GM23338 (cell line): ENCODE measurements at regions not wholly inside any gene's neighbourhood (a gene's known extent, or its start where the extent isn't known, plus 50 kb on each side); places are given as distances from the start of the nearest gene placed in this dataset.

Experiments
- ATAC-seq: fragments of 200-7000 bp; cut with Tn5 transposase; 3 replicates; pipeline ENCODE4 v1.9.1; 2020
- DNase-seq: peaks from one replicate; pipeline ENCODE4 v3.0.0-alpha.2; 2015; ENCODE audit warnings: low spot score
- H2AFZ ChIP-seq: fragments of 200-600 bp; sonication (generic); 2 replicates; pipeline ENCODE4 v1.8.0; 2016; ENCODE audit warnings: antibody characterized with exemption, mild to moderate bottlenecking, moderate library complexity
- H3F3A ChIP-seq: fragments of 200-600 bp; sonication (generic); replicated peaks from 2 replicates; pipeline ENCODE4 v1.8.0; 2017; ENCODE audit warnings: antibody characterized with exemption, mixed run types, low read depth
- H3K27ac ChIP-seq: fragments of 200-600 bp; sonication (generic); 2 replicates; pipeline ENCODE4 v1.6.1; 2016; ENCODE audit warnings: low read depth
- H3K27me3 ChIP-seq: fragments of 200-600 bp; sonication (generic); 2 replicates; pipeline ENCODE4 v1.8.0; 2016; ENCODE audit warnings: mild to moderate bottlenecking, mixed run types, moderate library complexity; ENCODE audit not compliant: insufficient read depth
- H3K36me3 ChIP-seq: fragments of 200-600 bp; sonication (generic); 2 replicates; pipeline ENCODE4 v1.8.0; 2016; ENCODE audit warnings: mild to moderate bottlenecking; ENCODE audit not compliant: insufficient read depth
- H3K4me1 ChIP-seq: fragments of 200-600 bp; sonication (generic); 2 replicates; pipeline ENCODE4 v1.8.0; 2016; ENCODE audit warnings: mild to moderate bottlenecking, moderate library complexity; ENCODE audit not compliant: insufficient read depth
- H3K4me2 ChIP-seq: fragments of 200-600 bp; sonication (generic); 2 replicates; pipeline ENCODE4 v1.7.1; 2017; ENCODE audit warnings: mixed run types
- H3K4me3 ChIP-seq: fragments of 200-600 bp; sonication (generic); 2 replicates; pipeline ENCODE4 v1.6.1; 2016; ENCODE audit warnings: mixed run types
- H3K79me2 ChIP-seq: fragments of 200-600 bp; sonication (generic); replicated peaks from 2 replicates; pipeline ENCODE4 v1.8.0; 2017; ENCODE audit warnings: mild to moderate bottlenecking; ENCODE audit not compliant: insufficient read depth
- H3K9me2 ChIP-seq: fragments of 200-600 bp; sonication (generic); 2 replicates; pipeline ENCODE4 v1.8.0; 2017; ENCODE audit not compliant: insufficient read depth
- H4K20me1 ChIP-seq: fragments of 200-600 bp; sonication (generic); replicated peaks from 2 replicates; pipeline ENCODE4 v1.8.0; 2017; ENCODE audit warnings: mild to moderate bottlenecking; ENCODE audit not compliant: insufficient read depth
- H3K27ac Mint-ChIP-seq: 2 replicates; pipeline ENCODE4 v1.8.0; 2020; ENCODE audit warnings: inconsistent platforms, mild to moderate bottlenecking, moderate library complexity, mixed read lengths
- H3K27me3 Mint-ChIP-seq: 3 replicates; pipeline ENCODE4 v1.8.0; 2022; ENCODE audit warnings: low read depth, mild to moderate bottlenecking, moderate library complexity, mixed read lengths, inconsistent platforms; ENCODE audit not compliant: insufficient read depth, poor library complexity
- H3K36me3 Mint-ChIP-seq: 3 replicates; pipeline ENCODE4 v1.8.0; 2021; ENCODE audit warnings: low read depth, mild to moderate bottlenecking, inconsistent platforms, moderate library complexity, mixed read lengths
- H3K4me1 Mint-ChIP-seq: 3 replicates; pipeline ENCODE4 v1.8.0; 2020; ENCODE audit warnings: mild to moderate bottlenecking, inconsistent platforms, mixed read lengths
- H3K4me3 Mint-ChIP-seq: 3 replicates; pipeline ENCODE4 v1.8.0; 2021; ENCODE audit warnings: moderate library complexity, mild to moderate bottlenecking, inconsistent platforms, mixed read lengths
- H3K9me3 Mint-ChIP-seq: 3 replicates; pipeline ENCODE4 v1.8.0; 2020; ENCODE audit warnings: moderate library complexity, mild to moderate bottlenecking, inconsistent platforms, mixed read lengths
- CREB1 ChIP-seq: fragments of 250-450 bp; sonication (Bioruptor Pico); IDR thresholded peaks from 2 replicates; pipeline ENCODE4 v1.5.0; 2020; ENCODE audit warnings: low read depth, mild to moderate bottlenecking, moderate library complexity
- EZH2 ChIP-seq: fragments of 200-600 bp; sonication (generic); IDR thresholded peaks from one replicate; pipeline ENCODE4 v1.8.0; 2017; ENCODE audit warnings: antibody characterized with exemption, mild to moderate bottlenecking, low read depth; ENCODE audit not compliant: unreplicated experiment
- NANOG ChIP-seq: IDR thresholded peaks from 2 replicates; pipeline ENCODE4 v1.6.1; 2016; ENCODE audit warnings: antibody characterized with exemption, borderline replicate concordance
- STAT1 ChIP-seq: IDR thresholded peaks from one replicate; pipeline ENCODE4 v1.6.1; 2016; ENCODE audit warnings: antibody characterized with exemption; ENCODE audit not compliant: unreplicated experiment
- TF ChIP-seq, protein P1 (sequence below): IDR thresholded peaks from 2 replicates; pipeline ENCODE4 v1.6.1; 2016; ENCODE audit warnings: antibody characterized with exemption
- TF ChIP-seq, protein P2 (sequence below): fragments of 250-450 bp; sonication (Bioruptor Pico); IDR thresholded peaks from 2 replicates; pipeline ENCODE4 v1.5.0; 2020; ENCODE audit warnings: mild to moderate bottlenecking, moderate library complexity

- Mint-ChIP-seq H3K27me3 (no peaks in the 10 kb centered on the region), H3K9me3 (no peaks in the 10 kb centered on the region), H3K36me3 (no peaks in the 10 kb centered on the region), H3K27ac (no peak overlapping the region), H3K4me3 (no peak overlapping the region), H3K4me1 (peaks cover 18% of the 10 kb centered on the region; the same call in 2 of the 3 replicates)
- Histone ChIP-seq H3K79me2 (no peaks in the 10 kb centered on the region), H3K27me3 (no peaks in the 10 kb centered on the region), H4K20me1 (no peaks in the 10 kb centered on the region), H3K9me2 (no peaks in the 10 kb centered on the region), H3K4me2 (no peak overlapping the region), H2AFZ (no peak overlapping the region), H3K4me3 (no peak overlapping the region), H3K4me1 (0 out of 2 replicates have a peak, but pooled peaks cover 7% of the 10 kb centered on the region), H3K27ac (no peak overlapping the region), H3F3A (no peaks in the 10 kb centered on the region), H3K36me3 (no peaks in the 10 kb centered on the region)
- TF ChIP-seq, protein P1, sequence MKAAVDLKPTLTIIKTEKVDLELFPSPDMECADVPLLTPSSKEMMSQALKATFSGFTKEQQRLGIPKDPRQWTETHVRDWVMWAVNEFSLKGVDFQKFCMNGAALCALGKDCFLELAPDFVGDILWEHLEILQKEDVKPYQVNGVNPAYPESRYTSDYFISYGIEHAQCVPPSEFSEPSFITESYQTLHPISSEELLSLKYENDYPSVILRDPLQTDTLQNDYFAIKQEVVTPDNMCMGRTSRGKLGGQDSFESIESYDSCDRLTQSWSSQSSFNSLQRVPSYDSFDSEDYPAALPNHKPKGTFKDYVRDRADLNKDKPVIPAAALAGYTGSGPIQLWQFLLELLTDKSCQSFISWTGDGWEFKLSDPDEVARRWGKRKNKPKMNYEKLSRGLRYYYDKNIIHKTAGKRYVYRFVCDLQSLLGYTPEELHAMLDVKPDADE = no peak
- TF ChIP-seq STAT1 = no peak
- DNase-seq (no peak), ATAC-seq (no peak)
These were observed 206.8 kb downstream of the CHRDL1 start for GRCh38 chrX:110588853-110589252.

GRCh38 chrX:110600745-110601310, 194.8 kb downstream of the CHRDL1 start:
- Histone ChIP-seq H3K27ac (no peak overlapping the region), H4K20me1 (no peaks in the 10 kb centered on the region), H3K4me3 (no peak overlapping the region), H3K4me1 (no peaks in the 10 kb centered on the region), H3K9me2 (no peaks in the 10 kb centered on the region), H2AFZ (no peak overlapping the region), H3K27me3 (no peaks in the 10 kb centered on the region), H3K36me3 (no peaks in the 10 kb centered on the region), H3F3A (no peaks in the 10 kb centered on the region), H3K4me2 (no peak overlapping the region), H3K79me2 (no peaks in the 10 kb centered on the region)
- H3K9me3 Mint-ChIP-seq = peaks cover 22% of the 10 kb centered on the region
- H3K27me3 Mint-ChIP-seq = peaks cover 2% of the 10 kb centered on the region
- TF ChIP-seq CREB1 (CRISPR knock-in tag) = no peak
- TF ChIP-seq NANOG = no peak
- no peak for TF ChIP-seq EZH2
- TF ChIP-seq, protein P2, sequence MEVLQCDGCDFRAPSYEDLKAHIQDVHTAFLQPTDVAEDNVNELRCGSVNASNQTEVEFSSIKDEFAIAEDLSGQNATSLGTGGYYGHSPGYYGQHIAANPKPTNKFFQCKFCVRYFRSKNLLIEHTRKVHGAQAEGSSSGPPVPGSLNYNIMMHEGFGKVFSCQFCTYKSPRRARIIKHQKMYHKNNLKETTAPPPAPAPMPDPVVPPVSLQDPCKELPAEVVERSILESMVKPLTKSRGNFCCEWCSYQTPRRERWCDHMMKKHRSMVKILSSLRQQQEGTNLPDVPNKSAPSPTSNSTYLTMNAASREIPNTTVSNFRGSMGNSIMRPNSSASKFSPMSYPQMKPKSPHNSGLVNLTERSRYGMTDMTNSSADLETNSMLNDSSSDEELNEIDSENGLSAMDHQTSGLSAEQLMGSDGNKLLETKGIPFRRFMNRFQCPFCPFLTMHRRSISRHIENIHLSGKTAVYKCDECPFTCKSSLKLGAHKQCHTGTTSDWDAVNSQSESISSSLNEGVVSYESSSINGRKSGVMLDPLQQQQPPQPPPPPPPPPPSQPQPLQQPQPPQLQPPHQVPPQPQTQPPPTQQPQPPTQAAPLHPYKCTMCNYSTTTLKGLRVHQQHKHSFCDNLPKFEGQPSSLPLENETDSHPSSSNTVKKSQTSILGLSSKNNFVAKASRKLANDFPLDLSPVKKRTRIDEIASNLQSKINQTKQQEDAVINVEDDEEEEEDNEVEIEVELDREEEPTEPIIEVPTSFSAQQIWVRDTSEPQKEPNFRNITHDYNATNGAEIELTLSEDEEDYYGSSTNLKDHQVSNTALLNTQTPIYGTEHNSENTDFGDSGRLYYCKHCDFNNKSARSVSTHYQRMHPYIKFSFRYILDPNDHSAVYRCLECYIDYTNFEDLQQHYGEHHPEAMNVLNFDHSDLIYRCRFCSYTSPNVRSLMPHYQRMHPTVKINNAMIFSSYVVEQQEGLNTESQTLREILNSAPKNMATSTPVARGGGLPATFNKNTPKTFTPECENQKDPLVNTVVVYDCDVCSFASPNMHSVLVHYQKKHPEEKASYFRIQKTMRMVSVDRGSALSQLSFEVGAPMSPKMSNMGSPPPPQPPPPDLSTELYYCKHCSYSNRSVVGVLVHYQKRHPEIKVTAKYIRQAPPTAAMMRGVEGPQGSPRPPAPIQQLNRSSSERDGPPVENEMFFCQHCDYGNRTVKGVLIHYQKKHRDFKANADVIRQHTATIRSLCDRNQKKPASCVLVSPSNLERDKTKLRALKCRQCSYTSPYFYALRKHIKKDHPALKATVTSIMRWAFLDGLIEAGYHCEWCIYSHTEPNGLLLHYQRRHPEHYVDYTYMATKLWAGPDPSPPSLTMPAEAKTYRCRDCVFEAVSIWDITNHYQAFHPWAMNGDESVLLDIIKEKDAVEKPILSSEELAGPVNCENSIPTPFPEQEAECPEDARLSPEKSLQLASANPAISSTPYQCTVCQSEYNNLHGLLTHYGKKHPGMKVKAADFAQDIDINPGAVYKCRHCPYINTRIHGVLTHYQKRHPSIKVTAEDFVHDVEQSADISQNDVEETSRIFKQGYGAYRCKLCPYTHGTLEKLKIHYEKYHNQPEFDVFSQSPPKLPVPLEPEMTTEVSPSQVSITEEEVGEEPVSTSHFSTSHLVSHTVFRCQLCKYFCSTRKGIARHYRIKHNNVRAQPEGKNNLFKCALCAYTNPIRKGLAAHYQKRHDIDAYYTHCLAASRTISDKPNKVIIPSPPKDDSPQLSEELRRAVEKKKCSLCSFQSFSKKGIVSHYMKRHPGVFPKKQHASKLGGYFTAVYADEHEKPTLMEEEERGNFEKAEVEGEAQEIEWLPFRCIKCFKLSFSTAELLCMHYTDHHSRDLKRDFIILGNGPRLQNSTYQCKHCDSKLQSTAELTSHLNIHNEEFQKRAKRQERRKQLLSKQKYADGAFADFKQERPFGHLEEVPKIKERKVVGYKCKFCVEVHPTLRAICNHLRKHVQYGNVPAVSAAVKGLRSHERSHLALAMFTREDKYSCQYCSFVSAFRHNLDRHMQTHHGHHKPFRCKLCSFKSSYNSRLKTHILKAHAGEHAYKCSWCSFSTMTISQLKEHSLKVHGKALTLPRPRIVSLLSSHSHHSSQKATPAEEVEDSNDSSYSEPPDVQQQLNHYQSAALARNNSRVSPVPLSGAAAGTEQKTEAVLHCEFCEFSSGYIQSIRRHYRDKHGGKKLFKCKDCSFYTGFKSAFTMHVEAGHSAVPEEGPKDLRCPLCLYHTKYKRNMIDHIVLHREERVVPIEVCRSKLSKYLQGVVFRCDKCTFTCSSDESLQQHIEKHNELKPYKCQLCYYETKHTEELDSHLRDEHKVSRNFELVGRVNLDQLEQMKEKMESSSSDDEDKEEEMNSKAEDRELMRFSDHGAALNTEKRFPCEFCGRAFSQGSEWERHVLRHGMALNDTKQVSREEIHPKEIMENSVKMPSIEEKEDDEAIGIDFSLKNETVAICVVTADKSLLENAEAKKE = no peak
- H3K36me3 Mint-ChIP-seq = peaks cover 10% of the 10 kb centered on the region
- no peak overlapping the region for H3K27ac Mint-ChIP-seq
- no peak overlapping the region for H3K4me3 Mint-ChIP-seq
- no peak for DNase-seq
- ATAC-seq = no peak
- no peaks in the 10 kb centered on the region for H3K4me1 Mint-ChIP-seq
